ENCODE measurements at regions not wholly inside any gene's neighbourhood (a gene's known extent, or its start where the extent isn't known, plus 50 kb on each side); places are given as distances from the start of the nearest gene placed in this dataset.

DNA sequence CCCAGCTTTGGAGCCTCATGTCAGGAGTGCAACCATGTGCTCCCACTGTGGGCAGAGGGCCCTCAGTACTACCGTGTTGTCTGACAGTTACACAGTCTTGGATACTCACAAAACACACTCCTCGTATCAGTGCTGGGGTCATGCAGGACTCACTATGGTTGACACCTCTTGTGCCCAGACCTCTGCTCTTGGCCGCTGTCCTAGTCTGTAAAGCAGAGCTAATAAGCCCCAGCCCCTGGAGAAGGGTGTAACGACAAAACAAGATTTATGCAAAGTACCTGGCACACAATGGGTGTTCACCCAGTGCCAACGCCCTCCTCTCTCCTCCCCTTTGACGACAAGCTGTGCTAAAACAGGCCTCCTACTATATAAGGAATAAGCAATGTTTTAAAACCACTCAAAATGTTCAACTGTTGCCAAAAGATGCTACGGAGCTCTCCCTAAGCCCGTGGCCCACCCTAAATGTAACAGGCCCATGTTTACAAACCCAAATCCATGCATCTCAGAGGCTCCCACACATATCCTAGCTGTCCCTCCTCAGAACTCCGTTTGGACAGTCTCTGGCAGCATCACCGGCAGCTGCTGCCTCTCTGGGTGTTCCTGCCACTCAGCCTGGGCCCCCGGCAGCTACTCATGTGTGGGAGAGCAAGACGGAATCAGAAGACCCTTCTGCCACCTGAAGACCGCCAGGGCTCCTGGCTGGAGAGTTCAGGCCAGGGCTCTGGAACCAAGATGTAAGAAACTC lies 65.8 kb downstream of the MRPL46 start:
- H3K36me3 Mint-ChIP-seq (ENCODE audit: insufficient read depth in 1 of 3, low read depth in 3 of 3), result no peaks in the 10 kb centered on the region; a peak in 1 of 7 replicates
- Histone ChIP-seq H2AFZ (ENCODE audit: low read length) (no peak overlapping the region), H3K18ac (ENCODE audit: insufficient read length, low read depth, low read length) (no peak overlapping the region)

More for the DNA sequence above, 65.8 kb downstream of the MRPL46 start:
- TF ChIP-seq, protein P1, sequence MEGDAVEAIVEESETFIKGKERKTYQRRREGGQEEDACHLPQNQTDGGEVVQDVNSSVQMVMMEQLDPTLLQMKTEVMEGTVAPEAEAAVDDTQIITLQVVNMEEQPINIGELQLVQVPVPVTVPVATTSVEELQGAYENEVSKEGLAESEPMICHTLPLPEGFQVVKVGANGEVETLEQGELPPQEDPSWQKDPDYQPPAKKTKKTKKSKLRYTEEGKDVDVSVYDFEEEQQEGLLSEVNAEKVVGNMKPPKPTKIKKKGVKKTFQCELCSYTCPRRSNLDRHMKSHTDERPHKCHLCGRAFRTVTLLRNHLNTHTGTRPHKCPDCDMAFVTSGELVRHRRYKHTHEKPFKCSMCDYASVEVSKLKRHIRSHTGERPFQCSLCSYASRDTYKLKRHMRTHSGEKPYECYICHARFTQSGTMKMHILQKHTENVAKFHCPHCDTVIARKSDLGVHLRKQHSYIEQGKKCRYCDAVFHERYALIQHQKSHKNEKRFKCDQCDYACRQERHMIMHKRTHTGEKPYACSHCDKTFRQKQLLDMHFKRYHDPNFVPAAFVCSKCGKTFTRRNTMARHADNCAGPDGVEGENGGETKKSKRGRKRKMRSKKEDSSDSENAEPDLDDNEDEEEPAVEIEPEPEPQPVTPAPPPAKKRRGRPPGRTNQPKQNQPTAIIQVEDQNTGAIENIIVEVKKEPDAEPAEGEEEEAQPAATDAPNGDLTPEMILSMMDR (conservative IDR thresholded peaks at IDR 0.05), result no peak
- H3K4me2 ChIP-seq (ENCODE audit: insufficient read depth, insufficient read length, low read length), result no peak overlapping the region
- H3K4me3 Mint-ChIP-seq, result no peak overlapping the region
- H4K20me1 ChIP-seq (ENCODE audit: control insufficient read depth, insufficient read depth, insufficient read length), result no peaks in the 10 kb centered on the region
- H2BK120ac ChIP-seq (ENCODE audit: low read depth, low read length, poor library complexity, severe bottlenecking), result no peak overlapping the region
- no peaks in the 10 kb centered on the region for H3K9me3 ChIP-seq (ENCODE audit: control insufficient read depth, low read depth, low read length)
- no peak for DNase-seq
- no CpG with 5 or more reads among the region's 13 CpGs for WGBS (ENCODE audit: extremely low coverage, insufficient read length, low lambda C conversion rate)
- H2BK15ac ChIP-seq (ENCODE audit: low read depth, low read length), result no peak overlapping the region
- no peak overlapping the region for H4K5ac ChIP-seq (ENCODE audit: insufficient read length, low read depth, low read length)
- H4K91ac ChIP-seq (ENCODE audit: insufficient read length, low read depth, low read length), result no peak overlapping the region
- H3K14ac ChIP-seq (ENCODE audit: insufficient read depth, low read length), result no peak overlapping the region
- peaks cover 0 to 3% of the 10 kb centered on the region in 2 experiments; a peak in 3 of 5 replicates for H3K9me3 Mint-ChIP-seq
- peaks cover 9% of the 10 kb centered on the region for H3K4me1 ChIP-seq (ENCODE audit: insufficient read depth, low read length)
- no peak overlapping the region for H3K23ac ChIP-seq (ENCODE audit: insufficient read length, low read depth, low read length)
- no peaks in the 10 kb centered on the region for H3K79me1 ChIP-seq (ENCODE audit: insufficient read depth, low read depth, low read length, poor library complexity, severe bottlenecking)
- no peak overlapping the region for H3K27ac Mint-ChIP-seq
- no peak overlapping the region for H3K27ac ChIP-seq (ENCODE audit: insufficient read length, low read depth, low read length)
- no peak overlapping the region for H3T11ph ChIP-seq (ENCODE audit: low read length)
- H2BK5ac ChIP-seq (ENCODE audit: insufficient read length, low read length), result no peak overlapping the region
- H3K56ac ChIP-seq (ENCODE audit: insufficient read length, low read depth, low read length), result no peak overlapping the region
- H2AK5ac ChIP-seq (ENCODE audit: insufficient read length, low read length), result no peak overlapping the region
- H3K9ac ChIP-seq (ENCODE audit: extremely low read depth, insufficient read length, low read length), result no peak overlapping the region
- H2BK20ac ChIP-seq (ENCODE audit: low read depth, low read length, poor library complexity, severe bottlenecking), result no peak overlapping the region
- H4K8ac ChIP-seq (replicated peaks; ENCODE audit: insufficient read length, low read depth, low read length), result no peak overlapping the region
- no peaks in the 10 kb centered on the region for H3K79me2 ChIP-seq (ENCODE audit: insufficient read depth, low read length)
- H3K4ac ChIP-seq (ENCODE audit: low read depth, low read length), result no peak overlapping the region
- H3K27me3 Mint-ChIP-seq (ENCODE audit: low read depth), result peaks cover 6% of the 10 kb centered on the region
- H3K4me1 Mint-ChIP-seq, result peaks cover 13 to 28% of the 10 kb centered on the region in 2 experiments
- no peaks in the 10 kb centered on the region for H3K27me3 ChIP-seq (ENCODE audit: insufficient read depth, low read length)
- H3K23me2 ChIP-seq (ENCODE audit: insufficient read length, low read depth, low read length, poor library complexity, severe bottlenecking), result no peaks in the 10 kb centered on the region
- H2BK12ac ChIP-seq (ENCODE audit: insufficient read length, low read depth, low read length), result no peak overlapping the region

All from H9 (cell line).